Activated T-cell treated with anti-CD3 and anti-CD28 coated beads, Interleukin-2, amount 50 U/mL, for 48 hours (primary cell): ENCODE measurements at regions not wholly inside any gene's neighbourhood (a gene's known extent, or its start where the extent isn't known, plus 50 kb on each side); places are given as distances from the start of the nearest gene placed in this dataset.
"Not testable (repeated sequence)": the region's sequence is repeated elsewhere in the genome, so short reads cannot be mapped to it uniquely, and the experiment has no call there.

Source experiments
- DNase-seq, 2 experiments: peaks; one replicate each; pipeline ENCODE4 v3.0.0-alpha.2; 2020

DNA sequence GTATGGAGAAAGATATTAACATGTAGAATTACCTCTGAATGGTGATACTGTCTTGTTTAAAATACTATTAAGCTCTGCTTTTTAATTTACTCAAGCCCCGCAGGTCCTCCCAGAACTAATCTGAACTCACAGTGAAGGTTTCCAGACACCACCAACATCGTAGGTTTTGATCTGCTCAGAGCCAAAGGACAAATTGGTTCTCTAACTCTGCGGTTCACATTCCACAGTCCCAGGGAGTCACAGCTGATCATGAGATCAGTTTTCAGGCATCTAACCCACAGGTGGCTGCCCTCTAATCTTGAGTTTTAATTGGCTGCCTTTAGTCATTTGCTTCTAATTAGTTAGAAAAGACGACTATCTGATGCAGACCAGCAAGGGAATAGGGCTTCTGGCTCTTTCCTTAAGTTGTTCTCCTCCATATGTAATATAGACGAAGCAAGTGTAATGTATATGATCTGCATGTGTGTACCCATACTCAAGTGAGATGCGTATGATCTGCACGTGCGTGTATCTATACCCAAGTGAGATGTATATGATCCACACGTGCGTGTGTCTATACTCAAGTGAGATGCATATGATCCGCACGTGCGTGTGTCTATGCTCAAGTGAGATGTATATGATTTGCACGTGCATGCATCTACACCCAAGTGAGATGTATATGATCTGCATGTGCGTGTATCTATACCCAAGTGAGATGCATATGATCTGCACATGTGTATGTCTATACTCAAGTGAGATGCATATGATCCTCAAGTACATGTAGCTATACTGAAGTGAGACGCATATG, 331.5 kb upstream of the NPVF start:
- DNase-seq = no peak

DNA sequence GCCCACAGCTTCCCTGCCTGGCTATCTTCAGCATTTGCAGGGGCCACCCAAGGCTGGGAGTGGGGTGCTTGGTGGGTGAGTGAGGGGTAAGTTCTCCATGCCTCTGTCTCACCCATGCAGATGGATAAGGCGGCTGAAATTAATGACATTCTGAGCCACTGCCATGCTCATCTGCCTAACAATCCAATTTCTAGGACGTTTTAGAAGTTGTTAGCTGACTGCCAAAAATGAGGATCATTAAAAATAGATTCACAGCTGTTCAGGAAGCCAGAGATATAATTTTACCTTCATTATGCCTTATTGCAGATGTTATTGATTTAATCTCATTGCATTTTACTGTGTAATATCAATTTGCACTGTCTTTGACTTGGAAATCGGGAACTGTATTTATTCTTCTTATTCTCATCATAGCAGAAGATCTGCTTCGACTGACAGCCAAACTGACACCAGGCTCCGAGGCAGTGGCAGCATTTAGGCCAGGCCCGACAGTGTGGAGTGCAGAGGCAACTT, 334.4 kb upstream of the NPVF start:
- DNase-seq = no peak

DNA sequence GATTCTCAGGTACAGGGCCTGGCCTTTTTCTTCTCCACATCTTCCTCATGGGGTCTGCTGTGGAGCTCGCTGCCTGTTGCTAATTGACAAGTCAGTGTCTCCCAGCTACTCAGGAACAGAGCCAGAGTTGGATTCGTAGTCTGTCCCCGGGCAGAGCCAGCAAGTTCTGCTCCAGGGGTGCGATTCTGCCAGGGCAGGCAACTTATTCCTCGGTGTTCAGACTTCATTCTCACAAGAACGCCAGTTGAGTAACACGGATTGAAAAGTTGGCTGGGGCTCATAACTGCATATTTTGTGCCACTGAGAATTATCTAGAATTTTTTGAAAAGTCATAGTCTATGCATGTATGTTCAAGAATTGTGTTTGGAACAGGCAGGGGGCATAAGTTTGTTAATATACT, 336.7 kb upstream of the NPVF start:
- DNase-seq = no peak

DNA sequence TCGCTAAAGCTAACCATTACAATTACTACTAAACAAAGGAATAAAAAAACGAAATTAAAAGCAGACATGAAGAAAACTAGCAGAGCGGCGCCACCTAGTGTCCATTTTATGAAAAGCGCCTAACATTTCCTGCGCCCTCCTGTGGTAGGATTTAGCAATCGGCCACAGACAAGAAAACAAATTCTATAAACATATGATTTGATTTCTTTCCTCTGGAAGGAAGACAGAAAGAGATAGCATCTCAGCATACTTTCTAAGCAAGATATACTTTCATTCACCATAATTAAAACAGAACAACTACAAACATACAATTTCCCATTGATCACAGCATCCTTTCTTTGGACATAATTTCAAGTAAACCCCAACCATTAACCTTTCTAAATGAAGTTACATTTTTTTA, 337.7 kb upstream of the NPVF start:
- peak; percentile 79 to 81 for DNase-seq

DNA sequence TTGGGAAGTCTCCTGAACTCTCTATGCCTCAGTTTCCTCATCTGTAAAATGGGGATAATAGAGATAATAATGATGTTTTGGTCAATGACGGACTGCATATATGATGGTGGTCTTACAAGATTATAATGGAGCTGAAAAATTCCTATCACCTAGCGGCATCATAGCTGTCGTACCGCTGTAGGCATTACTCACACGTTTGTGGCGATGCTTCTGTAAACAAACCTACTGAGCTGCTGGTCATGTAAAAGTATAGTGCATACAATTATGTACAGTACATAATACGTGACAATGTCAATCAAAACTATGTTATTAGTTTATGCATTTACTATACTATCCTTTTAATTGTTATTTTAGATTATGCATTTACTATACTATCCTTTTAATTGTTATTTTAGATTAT, 339.1 kb upstream of the NPVF start:
- DNase-seq = no peak

DNA sequence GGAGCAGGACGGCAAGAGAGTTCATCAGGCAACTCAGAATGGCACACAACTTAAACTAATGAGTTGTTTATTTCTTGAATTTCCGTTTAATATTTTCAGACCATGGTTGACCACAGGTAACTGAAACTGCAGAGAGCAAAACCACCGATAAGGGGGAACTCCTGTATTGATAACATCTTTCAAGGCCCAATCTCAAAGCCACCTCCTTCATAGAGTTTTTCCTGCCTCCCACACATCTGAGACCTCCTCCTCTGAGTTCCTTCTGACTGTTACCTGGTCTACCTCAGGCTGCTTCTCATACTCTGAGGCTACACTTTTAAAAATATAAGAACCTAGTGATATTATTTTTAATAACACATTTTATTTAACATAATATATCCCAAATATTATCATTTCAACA, 341.5 kb upstream of the NPVF start:
- no peak for DNase-seq

DNA sequence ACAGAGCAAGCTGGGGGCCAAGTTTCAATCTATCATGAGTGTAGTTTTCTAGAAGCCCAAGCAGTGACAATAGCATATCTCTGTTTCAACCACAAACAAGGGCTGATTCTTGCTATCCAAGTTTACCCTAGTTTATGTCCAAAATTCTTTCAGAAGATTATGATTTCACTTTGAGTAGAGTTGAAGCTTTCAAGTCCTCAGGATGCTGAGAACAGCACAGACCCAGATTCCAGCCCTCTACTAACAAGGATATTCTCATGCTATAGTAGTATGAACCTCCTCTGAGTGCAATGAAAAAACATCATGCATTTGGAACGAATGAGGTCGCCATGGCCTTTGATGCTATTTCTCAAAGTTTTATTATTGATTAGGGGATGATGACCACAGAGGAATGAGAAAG, 344.1 kb upstream of the NPVF start:
- DNase-seq = no peak

DNA sequence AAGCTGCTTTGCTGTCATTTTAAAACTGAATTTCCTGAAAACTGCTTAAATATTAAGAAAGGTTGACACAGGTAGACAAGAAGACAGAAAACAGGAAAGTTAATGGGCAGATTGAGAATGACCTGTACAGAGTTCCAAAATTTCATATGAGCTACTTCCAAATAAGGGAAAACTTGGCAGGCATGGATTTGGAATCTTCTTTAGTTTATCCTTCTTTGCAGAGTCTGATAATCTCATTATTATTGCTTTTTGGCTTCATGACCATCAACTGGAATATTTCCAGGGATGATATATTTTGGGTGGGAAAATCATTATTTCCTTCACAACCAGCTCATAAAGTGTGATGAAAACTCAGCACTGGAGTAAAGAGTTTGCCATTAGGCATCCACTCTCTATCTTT, 346.5 kb upstream of the NPVF start:
- no peak for DNase-seq

DNA sequence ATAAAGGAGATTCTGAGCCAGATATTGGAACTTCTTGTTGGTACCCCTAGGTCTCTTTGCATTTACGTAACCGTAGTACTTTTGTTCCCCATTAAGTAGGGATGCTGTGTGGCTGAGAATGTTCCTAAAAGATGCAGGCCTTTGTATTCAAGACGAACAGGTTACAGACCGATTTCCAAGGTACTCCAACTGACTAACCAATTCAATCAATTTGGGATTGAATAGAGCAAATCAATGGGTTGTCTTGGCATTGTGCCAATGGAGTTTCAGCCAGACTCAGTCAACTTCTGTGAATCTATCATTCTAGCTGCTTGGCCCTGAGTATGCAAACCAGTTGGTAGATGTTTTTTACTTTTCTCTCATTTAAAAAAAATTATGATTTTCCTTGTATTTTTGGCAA, 347.3 kb upstream of the NPVF start:
- DNase-seq = no peak

DNA sequence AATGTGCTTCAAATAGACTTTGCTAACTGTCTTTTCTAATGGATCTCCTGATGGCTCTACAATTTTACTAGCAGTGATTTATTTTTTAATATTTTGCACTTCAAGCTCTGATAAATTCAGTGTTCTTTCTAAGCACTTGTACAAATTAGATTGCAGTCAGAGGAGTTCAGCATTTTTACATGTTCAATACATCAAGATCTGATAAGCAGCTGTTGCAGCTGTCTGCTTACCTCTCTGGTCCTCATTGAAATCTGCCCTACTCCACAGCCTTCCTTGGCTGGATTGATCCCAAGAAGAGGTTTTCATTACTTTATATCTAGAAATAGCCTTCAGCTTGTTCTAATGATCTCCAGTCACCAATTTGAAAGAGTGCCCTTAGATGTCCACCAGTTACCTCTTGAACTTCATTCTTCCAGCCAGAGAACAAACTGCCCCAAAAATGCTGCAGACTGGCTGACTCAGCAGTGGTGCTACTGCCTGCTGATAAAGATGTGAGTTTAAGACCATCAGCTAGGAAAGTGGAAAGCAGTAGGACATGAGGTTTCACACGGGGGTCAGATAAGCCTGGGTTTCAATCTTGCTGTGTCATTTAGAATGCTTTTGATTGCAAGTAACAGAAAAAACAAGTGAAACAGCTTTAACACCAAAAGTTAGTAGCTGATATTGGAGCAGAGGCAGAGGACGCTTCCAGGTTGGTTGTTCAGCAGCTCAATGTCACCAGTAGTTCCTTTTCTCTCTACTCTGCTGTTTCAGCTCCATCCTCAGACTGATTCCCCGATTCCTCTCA, 350.9 kb upstream of the NPVF start:
- DNase-seq = no peak

DNA sequence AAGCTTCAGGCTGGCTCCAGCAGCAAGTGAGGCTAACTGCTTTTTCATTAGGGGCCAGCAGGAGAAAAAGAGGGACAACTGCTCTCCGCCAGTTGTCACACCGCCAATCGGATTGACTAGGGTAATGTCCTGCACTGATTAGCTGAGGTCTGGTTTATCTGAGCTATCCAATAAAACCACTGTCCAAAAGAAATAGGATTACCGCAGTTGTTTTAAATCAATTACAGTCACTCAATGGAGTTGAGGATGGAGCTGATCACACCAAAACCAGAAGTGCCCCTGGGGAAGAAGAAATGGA, 351.4 kb upstream of the NPVF start:
- DNase-seq = no peak

DNA sequence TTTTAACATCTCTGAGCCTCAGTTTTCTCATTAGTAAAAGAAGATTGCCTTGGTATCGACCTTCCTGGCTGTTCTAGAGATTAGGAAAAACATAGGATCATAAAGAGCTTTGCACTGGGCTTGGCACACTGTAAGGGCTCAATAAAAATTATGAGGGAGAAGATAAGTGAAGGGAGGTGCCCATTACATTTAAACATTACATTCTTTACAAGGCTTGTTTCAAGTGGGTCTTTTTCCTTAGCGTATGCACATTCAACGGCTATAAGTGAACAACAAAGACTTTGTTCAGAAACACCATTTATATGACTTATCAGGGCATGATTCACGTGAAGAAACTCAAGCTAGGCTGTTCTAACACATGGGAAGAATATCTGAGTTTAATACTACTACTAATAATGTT, 351.9 kb upstream of the NPVF start:
- DNase-seq = no peak

DNA sequence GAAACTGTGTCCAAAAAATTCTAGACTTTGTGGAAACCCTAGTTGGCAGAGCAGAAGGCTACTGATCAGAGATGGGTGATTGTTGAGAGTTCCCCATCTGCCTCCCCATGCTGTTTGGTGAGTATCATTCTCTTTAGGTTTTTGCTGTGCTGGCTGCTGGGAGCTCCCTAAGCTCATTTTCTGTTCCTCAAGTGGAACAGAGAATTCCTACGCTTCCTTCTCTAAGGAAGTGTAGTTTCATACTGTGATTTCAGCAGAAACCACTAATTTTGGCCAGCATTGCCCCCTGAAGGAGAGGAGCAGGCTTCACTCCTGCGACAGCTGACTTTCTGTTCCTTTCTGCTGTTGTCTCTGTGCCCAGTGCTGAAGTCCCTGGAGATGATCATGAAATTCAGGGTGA, 355.3 kb upstream of the NPVF start:
- no peak for DNase-seq

DNA sequence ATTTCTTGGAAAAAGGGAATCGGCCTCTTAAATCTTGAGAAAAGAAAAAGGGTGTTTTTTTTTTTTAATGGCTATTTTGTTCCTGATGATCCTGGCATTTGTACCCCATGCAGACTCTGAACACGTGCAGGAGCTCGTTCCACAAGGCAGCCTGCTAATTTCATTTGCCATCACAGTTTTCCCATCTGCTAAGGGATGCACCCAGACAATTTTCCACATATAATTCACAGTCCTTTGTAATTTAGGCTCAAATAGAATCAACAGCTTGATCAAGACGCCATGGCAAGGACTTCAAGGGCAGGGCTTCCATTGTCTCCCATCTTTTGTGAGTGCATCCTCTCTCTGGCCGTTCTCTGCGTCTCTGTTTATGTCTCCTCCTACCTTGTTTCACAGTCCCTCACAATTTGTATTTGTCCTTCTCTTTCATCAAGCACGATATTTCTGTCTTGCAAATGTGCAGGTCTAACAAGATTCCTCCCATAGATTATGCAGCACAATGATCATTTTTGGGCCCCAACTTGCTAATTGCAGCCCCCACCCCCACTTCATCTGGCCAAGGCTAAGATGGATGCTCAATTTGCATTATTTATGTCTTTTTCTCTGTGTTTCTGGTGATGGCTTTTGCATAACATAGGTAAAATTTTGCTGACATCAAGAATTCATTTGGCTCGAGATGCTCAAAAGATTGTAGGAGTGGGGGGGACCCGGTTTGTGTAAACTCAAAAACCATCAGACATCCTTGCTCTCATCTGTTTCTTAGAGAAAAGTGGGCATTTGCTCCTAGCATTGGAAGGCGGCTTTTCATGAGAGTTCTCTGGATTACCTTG, 356.0 kb upstream of the NPVF start:
- DNase-seq = no peak

DNA sequence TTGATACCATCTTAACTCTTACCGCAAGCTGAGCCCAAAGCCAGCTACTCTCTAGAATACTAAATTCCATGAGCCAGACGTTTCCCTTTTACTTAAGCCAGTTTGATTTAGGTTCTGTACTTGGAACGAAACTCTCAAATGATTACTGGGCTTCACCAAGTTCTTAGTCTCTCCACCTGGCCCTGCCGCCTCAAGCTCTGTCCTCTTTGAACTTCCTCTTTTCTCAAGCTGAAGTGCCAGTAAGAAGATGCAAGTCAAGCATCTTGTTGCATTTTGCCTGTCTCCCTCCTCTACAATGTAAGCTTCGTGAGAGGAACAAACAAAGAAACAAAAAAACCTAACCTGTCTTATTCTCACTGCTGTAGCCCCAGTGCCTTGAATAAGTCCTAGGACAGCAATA, 358.2 kb upstream of the NPVF start:
- no peak for DNase-seq

DNA sequence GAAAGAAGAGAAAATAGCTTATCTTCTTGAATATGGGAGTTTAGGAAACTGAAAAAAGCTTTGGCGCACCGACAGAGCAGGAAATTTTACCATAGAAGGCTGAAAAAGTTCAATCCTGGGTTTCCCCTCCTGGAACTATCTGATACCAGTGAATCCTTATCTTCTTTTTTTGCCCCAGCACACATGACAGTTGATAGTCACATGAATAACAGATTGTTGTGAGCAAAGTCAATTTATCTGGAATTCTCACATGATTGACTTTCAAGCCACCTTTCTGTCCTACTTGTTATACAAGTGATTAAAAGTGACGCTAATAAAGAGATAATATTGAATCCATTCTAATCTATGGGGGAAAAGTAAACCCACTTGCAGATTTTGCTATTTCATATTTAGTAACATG, 365.8 kb upstream of the NPVF start:
- DNase-seq = no peak

DNA sequence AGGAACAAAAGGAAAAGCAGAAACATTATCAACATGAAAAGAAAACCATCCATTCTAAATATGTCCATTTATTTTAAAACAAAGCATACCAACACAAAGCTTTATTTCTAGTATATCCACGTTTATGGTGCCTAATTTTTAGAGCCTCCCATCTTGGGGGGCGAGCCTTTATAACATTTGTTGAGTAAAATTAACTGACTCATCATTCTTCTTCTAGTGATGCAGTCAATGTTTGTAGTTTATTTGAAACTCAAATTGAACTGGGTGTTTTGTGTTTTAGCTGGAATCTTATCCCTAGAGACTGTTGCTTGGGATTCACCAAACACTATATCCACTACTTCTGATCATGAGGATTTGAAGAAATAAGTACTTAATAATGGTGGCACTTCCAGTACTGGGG, 366.4 kb upstream of the NPVF start:
- no peak for DNase-seq

DNA sequence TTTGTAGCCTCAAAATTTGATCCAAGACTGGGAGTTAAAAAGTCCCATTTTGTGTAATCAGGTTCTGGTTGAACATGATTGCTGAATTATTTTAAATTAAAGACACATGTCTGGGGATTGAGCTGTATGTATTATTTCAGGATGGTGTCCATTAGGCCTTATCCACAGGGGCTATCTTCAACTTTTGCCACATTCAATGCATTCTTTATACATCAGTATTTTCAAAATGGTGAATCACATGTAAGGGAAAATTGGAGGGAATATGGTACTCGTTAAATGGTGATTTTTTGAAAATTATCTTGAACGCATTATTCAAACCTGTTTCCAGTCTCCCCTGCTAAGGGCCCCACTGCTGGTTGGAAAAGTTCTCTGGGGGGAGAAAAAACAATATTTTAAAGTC, 367.7 kb upstream of the NPVF start:
- DNase-seq = no peak

DNA sequence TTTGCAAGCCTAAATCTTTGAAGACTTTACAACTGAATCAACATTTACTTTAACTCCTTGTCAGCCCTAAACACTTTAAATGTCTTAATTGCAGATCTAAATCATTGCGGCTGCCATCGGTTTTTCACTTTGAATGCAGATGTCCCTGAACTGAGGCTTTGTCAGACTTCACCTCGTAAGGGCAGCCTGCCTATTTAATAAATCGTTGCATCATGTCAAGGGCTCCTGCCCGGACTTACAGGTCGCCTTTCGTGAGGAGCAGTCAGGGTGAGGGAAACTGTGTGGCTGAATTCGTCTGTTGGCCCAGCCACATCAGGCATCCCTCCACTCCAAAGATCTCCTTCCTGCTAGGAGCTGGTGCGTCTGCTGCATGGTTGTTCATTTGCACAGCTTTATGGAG, 368.2 kb upstream of the NPVF start:
- DNase-seq = no peak

DNA sequence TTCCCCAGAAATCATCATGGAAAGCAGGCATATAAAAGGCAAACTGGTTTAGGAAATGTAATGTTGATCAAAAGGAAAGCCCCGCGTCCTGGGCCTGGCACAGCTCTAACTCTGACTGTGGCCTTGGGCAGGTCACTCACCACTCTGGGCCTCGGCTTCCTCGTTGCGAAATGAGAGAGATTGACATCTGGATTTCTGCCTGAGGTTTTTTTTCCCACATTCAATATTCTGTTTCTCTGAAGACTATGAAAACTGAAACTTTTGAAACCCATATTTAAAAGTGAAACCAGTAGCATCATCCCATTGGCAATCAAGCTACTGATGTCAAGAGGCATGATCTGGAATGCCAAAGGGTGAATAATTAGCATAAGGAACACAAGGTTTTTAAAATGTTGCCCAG, 369.7 kb upstream of the NPVF start:
- DNase-seq = no peak

DNA sequence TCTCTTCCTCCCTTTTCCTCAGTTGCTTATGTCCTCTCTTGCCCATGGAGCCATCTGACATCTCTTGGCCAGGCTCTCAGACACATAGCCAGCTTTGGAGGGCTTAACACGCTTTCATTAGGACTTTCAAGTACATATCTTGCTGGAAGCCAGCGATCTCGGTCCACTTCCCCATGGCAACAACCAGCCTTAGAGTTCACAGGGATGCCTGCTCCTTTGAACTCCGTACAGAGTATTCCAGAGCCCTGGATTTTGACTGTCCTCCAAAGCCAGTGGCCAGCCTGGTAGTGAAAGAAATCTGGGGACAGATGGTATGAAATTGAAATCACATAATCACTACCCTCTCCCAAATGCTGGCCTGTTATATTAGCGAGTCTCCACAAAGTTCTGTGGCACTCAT, 370.5 kb upstream of the NPVF start:
- no peak for DNase-seq

DNA sequence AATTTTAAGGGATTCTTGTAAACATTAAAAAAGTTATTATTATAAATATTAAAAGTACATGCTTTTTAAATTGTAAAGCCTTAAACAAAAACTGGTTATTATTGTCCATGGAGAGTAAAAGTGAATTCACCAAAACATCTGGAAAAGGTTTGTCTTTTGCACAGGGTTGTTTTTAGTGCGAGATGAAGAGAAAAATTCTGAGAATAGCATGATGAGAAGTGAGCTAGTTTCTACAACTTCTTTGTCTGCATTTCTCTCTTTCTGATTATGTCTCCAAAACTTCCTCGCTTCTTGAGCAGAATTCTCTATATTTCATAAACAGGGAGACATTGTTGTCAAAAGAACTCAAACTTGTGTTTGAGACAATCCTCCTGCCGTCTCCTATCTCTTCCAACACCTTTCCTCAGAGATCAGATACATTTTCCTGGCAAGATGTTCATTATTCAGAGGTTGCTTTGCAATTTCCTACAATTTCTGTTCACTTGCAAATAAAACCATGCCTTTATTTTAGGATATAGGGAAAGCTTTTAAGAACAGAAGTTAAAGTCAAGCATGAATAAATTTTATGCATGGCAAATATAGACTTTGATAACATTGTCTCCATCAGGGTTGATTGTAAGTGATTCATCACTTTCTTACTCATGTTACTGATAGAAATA, 372.1 kb upstream of the NPVF start:
- DNase-seq = no peak

DNA sequence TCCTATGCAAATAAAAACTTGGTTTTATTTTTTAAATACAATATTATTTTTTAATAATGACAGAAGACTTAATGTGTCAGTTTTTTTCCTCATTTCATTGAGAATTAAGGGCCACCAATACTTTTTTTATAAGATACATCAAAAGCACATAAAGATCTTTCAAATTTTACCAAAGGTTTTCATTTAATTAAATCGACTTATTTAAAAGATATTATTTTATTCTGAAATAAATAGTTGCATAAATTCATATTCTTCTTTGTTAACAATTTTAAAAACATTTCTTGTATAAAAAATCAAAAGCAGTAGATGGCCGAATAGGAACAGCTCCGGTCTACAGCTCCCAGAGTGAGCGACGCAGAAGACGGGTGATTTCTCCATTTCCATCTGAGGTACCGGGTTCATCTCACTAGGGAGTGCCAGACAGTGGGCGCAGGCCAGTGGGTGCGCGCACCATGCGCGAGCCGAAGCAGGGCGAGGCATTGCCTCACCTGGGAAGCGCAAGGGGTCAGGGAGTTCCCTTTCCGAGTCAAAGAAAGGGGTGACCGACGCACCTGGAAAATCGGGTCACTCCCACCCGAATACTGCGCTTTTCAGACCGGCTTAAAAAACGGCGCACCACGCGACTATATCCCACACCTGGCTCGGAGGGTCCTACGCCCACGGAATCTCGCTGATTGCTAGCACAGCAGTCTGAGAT, 374.6 kb upstream of the NPVF start:
- DNase-seq = not testable (repeated sequence)
